ENCODE measurements at regions not wholly inside any gene's neighbourhood (a gene's known extent, or its start where the extent isn't known, plus 50 kb on each side); places are given as distances from the start of the nearest gene placed in this dataset.

DNA sequence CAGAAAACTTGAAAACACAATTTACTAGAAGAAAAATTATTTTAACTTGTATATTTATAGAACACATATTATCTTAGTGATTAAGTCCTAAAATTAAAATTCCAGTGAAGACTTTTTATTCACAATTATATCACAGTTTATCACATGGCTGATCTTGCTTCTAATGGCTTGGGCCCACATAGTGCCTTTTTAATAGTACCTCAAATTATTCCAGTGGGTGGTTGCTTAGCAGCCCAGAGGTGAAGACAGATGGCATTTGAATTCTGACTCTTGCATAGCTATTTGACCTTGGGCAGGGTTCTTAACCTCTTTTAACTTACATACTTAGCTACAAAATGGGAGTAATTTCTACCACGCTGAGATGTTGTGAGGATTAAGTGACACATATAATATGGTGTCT, 214.7 kb upstream of the SGO1 start:
- TF ChIP-seq EZH2 (IDR thresholded peaks at IDR 0.05; ENCODE audit: insufficient read depth, poor library complexity, severe bottlenecking) (no peak), EZH2phosphoT487 (IDR thresholded peaks at IDR 0.05; ENCODE audit: insufficient read depth, low read depth) (no peak)
